PC-3 (cell line): ENCODE measurements at regions not wholly inside any gene's neighbourhood (a gene's known extent, or its start where the extent isn't known, plus 50 kb on each side); places are given as distances from the start of the nearest gene placed in this dataset.

Experiments
- CTCF ChIP-seq: fragments of 300-600 bp; sonication (generic); conservative IDR thresholded peaks from 2 replicates; pipeline ENCODE4 v1.5.1; 2017; ENCODE audit warnings: antibody characterized with exemption, low read depth, mild to moderate bottlenecking, low read length
- EZH2 ChIP-seq: fragments of 300-600 bp; sonication (generic); IDR thresholded peaks from one replicate; pipeline ENCODE4 v1.6.1; 2017; ENCODE audit warnings: antibody characterized with exemption, mild to moderate bottlenecking, low read length; ENCODE audit not compliant: unreplicated experiment

- TF ChIP-seq CTCF (no peak), EZH2 (no peak)
Observed at GRCh38 chr3:106010829-106011228, 142.0 kb upstream of the CBLB start.
